Left lobe of liver (tissue), 2 donors: ENCODE measurements at regions not wholly inside any gene's neighbourhood (a gene's known extent, or its start where the extent isn't known, plus 50 kb on each side); places are given as distances from the start of the nearest gene placed in this dataset.

Experiments
- ATAC-seq: fragments of 200-7000 bp; cut with Tn5 transposase; one replicate; pipeline ENCODE4 v1.9.1; 2020; ENCODE audit warnings: mild to moderate bottlenecking, moderate library complexity
- DNase-seq: peaks from one replicate; pipeline ENCODE4 v3.0.0-alpha.2; 2020; ENCODE audit warnings: low spot score
- donor health status: DM: no; HTN: no; CAD: no; lungs with moderate emphysema.
- donor health status: DM: no; HTN: yes; CAD: no.

GRCh38 chr11:20311444-20311843, 52.1 kb upstream of the HTATIP2 start:
- no peak for ATAC-seq
- no peak for DNase-seq

GRCh38 chr11:20310596-20311394, 52.7 kb upstream of the HTATIP2 start:
- no peak for DNase-seq
- ATAC-seq, result no peak

- no peak for DNase-seq
- no peak for ATAC-seq
These were observed 53.4 kb upstream of the HTATIP2 start for GRCh38 chr11:20310137-20310536.

DNA sequence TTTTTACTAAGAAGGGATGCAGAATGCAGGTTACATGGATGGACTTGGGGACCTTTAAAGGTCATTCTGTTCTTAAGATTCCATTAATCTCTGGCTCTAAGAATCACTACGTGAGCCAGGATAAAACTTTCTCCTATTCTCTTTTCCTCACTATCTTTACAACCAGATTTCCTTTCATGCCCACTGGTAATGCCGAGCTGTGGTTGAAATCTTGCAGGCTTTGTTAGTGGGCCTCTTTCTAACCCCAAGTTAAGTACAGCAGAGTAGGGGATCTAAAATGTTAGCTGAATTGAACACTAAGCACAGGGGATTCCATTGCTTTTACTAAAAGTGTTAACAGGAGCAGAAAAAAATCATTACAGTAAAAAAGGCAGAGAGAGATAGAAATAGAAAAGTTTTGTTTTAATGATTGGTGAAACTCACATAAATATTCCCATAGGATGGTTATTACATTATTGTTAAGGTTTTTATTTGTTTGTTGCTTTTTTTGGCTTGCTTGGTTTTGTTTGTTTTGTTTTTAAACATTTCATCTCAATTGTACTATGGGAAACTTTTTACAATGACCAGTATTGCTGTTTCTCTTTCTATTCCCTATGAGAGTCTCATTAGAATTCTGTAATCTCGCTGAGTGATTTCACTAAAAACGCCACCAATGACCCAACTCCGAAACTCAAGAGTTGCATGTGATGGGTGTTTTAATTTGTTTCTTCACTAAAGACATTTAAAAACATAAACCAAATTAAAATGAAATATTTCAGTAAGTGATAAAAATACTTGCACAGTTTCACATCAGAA, 54.1 kb upstream of the HTATIP2 start:
- DNase-seq (no peak), ATAC-seq (no peak)

GRCh38 chr11:20308601-20309000, 54.9 kb upstream of the HTATIP2 start:
- DNase-seq (no peak), ATAC-seq (no peak)

GRCh38 chr11:20303391-20303965, 60.0 kb upstream of the HTATIP2 start:
- ATAC-seq, result no peak
- DNase-seq, result no peak

DNA sequence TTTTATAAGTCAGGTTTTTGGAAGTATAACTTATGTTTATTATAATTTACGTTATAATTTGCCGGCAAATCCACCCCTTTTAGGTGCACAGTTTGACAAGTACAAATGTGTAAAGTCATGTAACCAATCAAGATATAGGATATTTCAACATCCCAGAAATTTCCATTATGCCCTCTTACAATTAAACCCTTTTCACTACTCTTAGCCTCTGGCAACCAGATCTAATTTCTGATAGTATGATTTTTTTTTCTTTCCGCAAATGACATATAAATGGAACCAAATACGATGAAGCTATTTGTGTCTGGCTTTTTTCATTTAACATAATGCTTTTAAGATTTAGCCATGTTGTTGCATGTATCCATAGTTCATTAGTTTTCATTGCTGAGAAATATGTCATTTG, 69.5 kb upstream of the HTATIP2 start:
- ATAC-seq (no peak), DNase-seq (no peak)

DNA sequence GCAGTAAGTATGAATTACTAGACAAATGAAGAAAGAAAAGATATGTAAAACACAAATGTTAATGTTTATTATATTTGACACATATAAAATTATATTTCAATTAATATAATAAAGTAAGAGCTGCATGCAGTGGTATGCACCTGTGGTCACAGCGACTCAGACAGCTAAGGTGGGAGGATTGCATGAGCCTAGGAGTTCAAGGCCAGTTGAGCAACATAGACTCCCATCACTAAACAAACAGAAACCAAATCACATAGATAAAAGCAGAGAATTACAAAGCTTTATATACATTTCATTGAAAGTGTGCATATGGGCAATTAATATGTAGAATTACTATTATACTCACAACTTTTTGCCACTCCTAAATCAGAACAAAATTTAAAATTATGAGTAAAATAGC, 70.0 kb upstream of the HTATIP2 start:
- no peak for DNase-seq
- no peak for ATAC-seq

DNA sequence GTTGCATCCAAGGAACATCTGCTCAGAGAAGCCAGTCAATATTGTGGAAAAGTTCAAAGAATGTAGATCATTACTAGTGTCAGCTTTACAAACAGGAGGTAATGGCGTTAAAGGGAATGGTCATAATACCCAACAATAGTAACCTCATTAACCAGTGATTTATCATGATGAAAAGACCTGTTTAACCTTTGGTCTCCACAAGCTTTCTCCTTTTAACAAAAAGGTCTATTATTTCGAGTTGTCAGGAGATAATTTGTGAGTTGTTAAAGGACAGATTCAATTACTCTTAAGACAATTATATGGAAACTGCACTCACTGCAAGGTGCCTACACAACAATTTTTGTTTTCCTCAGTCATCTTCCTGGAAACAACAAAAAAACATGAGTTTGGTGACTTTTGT, 73.8 kb upstream of the HTATIP2 start:
- no peak for ATAC-seq
- no peak for DNase-seq

- no peak for ATAC-seq
These were observed 80.0 kb upstream of the HTATIP2 start for GRCh38 chr11:20283475-20283874.

DNA sequence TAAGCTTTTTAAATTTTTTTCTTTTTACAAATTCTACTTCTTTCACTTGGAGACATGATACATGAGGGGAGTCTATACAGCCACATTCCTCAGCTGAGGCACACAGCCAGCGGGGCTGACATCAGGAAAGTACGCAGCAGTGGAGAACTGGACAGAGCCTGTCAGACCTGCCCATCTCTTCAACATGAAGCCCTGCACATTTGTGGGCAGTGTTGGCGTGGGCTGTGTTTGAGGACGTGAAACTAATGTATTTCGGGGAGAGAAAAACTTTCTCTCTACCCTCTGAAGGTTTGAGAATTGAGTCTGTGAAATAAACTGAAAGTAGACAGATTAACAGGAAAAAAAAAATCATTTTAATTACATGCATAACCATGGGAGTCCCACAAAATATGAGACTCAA, 84.8 kb upstream of the HTATIP2 start:
- no peak for ATAC-seq
- no peak for DNase-seq

More at GRCh38 chr11:20283475-20283874, 80.0 kb upstream of the HTATIP2 start:
- DNase-seq, result no peak

DNA sequence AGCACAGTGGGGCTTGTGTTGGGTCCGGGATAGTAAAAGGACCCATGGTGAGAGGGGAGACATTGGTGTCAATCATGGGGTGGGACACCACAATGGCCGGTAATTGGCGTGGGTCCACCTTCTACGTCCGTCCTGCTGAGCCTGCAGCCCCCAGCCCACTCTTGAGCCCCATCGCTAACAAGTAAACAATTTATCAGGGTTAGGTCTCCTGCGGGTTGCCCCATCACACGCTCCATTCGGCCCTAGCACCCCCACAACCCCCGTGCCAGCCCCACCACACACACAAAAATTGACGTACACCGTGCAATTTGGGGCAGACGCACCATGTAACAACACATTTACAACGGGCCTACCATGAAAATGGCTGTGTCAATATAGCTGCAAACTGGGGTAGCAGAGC, 86.5 kb upstream of the HTATIP2 start:
- ATAC-seq, result no peak
- DNase-seq, result no peak

DNA sequence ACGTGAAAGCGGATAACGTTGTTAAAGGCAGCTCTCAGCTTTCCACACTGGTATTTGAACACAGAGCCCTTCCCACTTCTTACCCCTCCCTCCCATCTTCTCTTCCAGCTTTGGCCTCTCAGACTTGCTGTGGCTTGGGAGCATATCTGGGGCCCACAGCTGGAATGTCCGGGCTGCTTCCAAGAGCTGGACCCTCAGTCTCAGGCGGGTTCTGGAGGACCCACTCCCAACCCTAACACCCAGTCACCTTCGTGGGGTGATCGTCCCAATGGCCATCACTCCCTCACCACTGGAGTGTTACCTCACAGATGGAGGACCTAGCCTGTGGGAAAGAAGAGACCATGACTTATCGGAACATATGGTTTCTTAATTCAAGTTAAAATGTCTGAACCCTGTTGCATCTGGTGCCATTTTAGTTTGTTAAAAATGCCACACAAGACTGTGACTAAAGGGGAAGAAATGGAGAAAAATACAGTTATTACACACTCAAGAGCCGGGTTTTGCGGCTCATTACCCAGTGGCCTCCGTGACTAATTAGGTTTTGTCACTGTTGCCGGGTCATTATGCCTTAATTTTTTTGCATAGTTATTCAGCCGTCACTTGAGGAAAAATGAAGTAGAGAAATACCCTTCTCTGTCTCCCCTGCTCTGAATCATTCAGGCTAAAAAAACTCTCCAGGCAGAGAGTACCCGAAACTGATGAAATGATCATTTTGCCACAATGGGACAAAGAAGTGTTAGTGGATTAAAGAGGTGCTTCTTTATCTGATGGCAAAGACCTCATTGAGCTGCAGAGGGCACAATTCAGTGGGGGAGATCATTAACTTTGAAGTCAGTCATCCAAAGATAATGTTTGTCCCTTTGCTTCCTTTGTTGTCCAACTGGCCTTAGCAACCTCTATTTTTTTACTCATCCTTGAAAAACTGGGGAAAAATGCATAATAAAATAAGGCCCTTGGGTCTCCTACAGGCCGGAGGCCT, 87.2 kb upstream of the HTATIP2 start:
- no peak for ATAC-seq
- DNase-seq, result no peak

GRCh38 chr11:20274031-20274430, 89.5 kb upstream of the HTATIP2 start:
- no peak for ATAC-seq
- no peak for DNase-seq

DNA sequence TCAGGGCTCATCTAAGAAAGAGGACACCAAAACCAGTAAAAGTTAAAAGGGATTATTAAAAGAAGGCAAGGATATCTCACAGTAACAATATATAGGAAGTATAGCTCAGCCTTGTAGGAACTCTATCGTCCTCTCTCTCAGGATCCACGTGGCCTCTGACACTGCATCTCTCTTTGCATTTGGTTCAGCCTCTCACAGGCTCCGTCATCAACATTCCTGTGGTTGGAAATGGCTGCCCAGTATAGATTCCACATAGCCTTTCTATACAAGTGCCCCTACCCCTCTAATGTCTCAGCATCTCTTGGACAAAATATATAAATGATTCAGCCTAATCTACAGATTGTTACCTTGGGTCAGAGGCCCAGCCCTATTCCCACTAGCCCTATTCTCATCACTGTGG, 101.3 kb upstream of the DBX1 start:
- DNase-seq (no peak), ATAC-seq (no peak)

DNA sequence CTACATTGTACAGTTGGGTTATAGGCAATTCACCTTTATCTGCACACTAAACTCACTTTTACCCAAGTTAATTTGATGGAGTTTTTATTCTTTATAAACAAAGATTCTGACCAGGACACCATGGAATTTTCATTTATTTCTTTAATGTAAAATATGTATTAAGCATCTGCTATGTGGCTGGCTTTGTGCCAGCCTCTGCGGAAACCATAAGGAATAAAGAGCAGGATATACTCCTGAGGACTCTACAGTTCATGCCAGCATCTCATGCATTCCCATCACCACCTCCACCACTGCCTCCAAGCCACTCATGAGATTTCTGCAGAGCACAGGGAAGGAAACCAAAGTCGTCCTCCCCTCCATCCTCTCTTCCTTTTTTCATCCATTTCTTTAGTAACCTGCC, 100.0 kb upstream of the DBX1 start:
- DNase-seq (no peak), ATAC-seq (no peak)

DNA sequence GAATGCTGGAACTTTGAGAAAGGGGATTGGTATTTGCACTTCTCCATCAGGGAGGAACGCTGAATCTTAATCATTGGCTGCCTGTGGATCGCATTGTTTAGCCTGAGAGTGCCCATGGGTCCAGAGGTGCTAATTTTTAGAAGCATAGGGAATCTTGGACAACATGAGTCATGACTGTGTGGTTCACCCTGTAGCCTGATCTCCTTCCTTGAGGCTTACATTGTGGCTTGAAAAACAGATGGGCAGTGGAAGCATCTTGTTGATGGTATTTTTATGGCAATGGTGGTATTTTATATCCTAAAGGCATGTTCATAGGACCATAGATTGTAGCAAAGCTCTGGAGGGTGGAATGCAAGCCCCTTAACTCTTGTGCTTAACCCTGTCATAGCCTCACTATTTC, 99.2 kb upstream of the DBX1 start:
- ATAC-seq (no peak), DNase-seq (no peak)

DNA sequence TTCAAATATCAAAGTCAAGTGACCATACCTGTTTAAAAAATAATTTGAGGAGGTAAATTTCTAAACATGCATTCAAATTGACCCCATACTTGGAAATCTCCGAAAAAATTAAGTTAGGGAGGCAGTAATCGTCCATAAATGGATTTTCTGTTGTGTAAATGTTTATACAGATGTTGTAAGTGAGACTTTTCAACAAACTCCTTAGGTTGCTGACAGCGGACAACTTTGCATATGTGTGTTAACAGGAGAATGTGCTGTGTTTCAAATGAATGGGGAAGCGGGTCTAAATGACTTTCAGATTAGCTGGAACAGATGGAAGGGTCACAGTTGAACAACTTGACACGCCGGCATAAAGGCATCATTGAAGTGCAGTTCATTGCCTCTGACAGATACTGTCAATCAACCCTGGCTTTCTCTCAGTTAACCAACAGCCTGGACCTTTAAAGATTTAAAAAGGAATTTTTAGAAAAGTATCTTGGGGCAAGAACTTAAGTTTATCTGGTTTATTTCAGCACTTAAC, 98.2 kb upstream of the DBX1 start:
- ATAC-seq (no peak), DNase-seq (no peak)

GRCh38 chr11:20256925-20257324, 96.7 kb upstream of the DBX1 start:
- DNase-seq, result no peak
- no peak for ATAC-seq

GRCh38 chr11:20253796-20254195, 93.5 kb upstream of the DBX1 start:
- ATAC-seq (no peak), DNase-seq (no peak)

GRCh38 chr11:20251496-20251895, 91.2 kb upstream of the DBX1 start:
- ATAC-seq, result no peak
- no peak for DNase-seq
